DMS153 (cell line): ENCODE measurements at regions not wholly inside any gene's neighbourhood (a gene's known extent, or its start where the extent isn't known, plus 50 kb on each side); places are given as distances from the start of the nearest gene placed in this dataset.
"Not testable (repeated sequence)": the region's sequence is repeated elsewhere in the genome, so short reads cannot be mapped to it uniquely, and the experiment has no call there.

Experiments
- DNase-seq: peaks from one replicate; lab custom pipeline; 2025; lab: John Stamatoyannopoulos, UW

GRCh38 chrX:28189011-28189410, 207.8 kb upstream of the DCAF8L1 start:
- no peak for DNase-seq

GRCh38 chrX:28188526-28188925, 207.3 kb upstream of the DCAF8L1 start:
- DNase-seq, result no peak

GRCh38 chrX:28180096-28180495, 198.8 kb upstream of the DCAF8L1 start:
- DNase-seq, result no peak

- DNase-seq, result no peak
Observed at GRCh38 chrX:28178206-28178605, 197.0 kb upstream of the DCAF8L1 start.

- DNase-seq, result no peak
Observed at GRCh38 chrX:28177202-28177601, 196.0 kb upstream of the DCAF8L1 start.

GRCh38 chrX:28170713-28171112, 189.5 kb upstream of the DCAF8L1 start:
- no peak for DNase-seq

- DNase-seq, result no peak
Observed at GRCh38 chrX:28158019-28158777, 176.9 kb upstream of the DCAF8L1 start.

GRCh38 chrX:28152263-28152662, 171.0 kb upstream of the DCAF8L1 start:
- not testable (repeated sequence) for DNase-seq

- DNase-seq, result no peak
Observed at GRCh38 chrX:28135378-28136047, 154.3 kb upstream of the DCAF8L1 start.

- no peak for DNase-seq
Observed at GRCh38 chrX:28133763-28134162, 152.5 kb upstream of the DCAF8L1 start.

- no peak for DNase-seq
Observed at GRCh38 chrX:28127662-28128061, 146.4 kb upstream of the DCAF8L1 start.

GRCh38 chrX:28126886-28127285, 145.6 kb upstream of the DCAF8L1 start:
- no peak for DNase-seq

- no peak for DNase-seq
Observed at GRCh38 chrX:28124416-28124815, 143.2 kb upstream of the DCAF8L1 start.

GRCh38 chrX:28120580-28121245, 139.5 kb upstream of the DCAF8L1 start:
- not testable (repeated sequence) for DNase-seq

- no peak for DNase-seq
Observed at GRCh38 chrX:28120072-28120471, 138.8 kb upstream of the DCAF8L1 start.

GRCh38 chrX:28108186-28108945, 127.1 kb upstream of the DCAF8L1 start:
- DNase-seq, result no peak

- DNase-seq, result no peak
Observed at GRCh38 chrX:28099166-28099565, 117.9 kb upstream of the DCAF8L1 start.

GRCh38 chrX:28085653-28086052, 104.4 kb upstream of the DCAF8L1 start:
- no peak for DNase-seq

- DNase-seq, result peak; percentile 1
Observed at GRCh38 chrX:28058901-28059300, 77.7 kb upstream of the DCAF8L1 start.

- DNase-seq, result no peak
Observed at GRCh38 chrX:28042826-28043564, 61.7 kb upstream of the DCAF8L1 start.

- no peak for DNase-seq
Observed at GRCh38 chrX:28042260-28042659, 61.0 kb upstream of the DCAF8L1 start.

- no peak for DNase-seq
Observed at GRCh38 chrX:28039258-28039657, 58.0 kb upstream of the DCAF8L1 start.
